Hepatocyte (in vitro differentiated cells): ENCODE measurements at regions not wholly inside any gene's neighbourhood (a gene's known extent, or its start where the extent isn't known, plus 50 kb on each side); places are given as distances from the start of the nearest gene placed in this dataset.

Source experiments
- CTCF ChIP-seq: fragments of 200-600 bp; sonication (generic); IDR thresholded peaks from 2 replicates; pipeline ENCODE4 v1.5.1; 2016; ENCODE audit warnings: antibody characterized with exemption, mild to moderate bottlenecking; ENCODE audit not compliant: poor library complexity
- EZH2 ChIP-seq: fragments of 200-600 bp; sonication (generic); IDR thresholded peaks from 2 replicates; pipeline ENCODE4 v1.6.1; 2016; ENCODE audit warnings: antibody characterized with exemption, mild to moderate bottlenecking, borderline replicate concordance
- EZH2phosphoT487 ChIP-seq: fragments of 200-600 bp; sonication (generic); IDR thresholded peaks from one replicate; pipeline ENCODE4 v1.6.1; 2018; ENCODE audit warnings: antibody characterized with exemption, mild to moderate bottlenecking, low read depth, moderate library complexity; ENCODE audit not compliant: unreplicated experiment, severe bottlenecking

GRCh38 chr10:59064080-59064692, 112.3 kb upstream of the PHYHIPL start:
- TF ChIP-seq CTCF (no peak), EZH2 (no peak), EZH2phosphoT487 (no peak)
